SK-N-SH treated with all-trans-retinoic acid at 6 μM for 48 hours (cell line): ENCODE measurements at regions not wholly inside any gene's neighbourhood (a gene's known extent, or its start where the extent isn't known, plus 50 kb on each side); places are given as distances from the start of the nearest gene placed in this dataset.

Source experiments
- ATAC-seq: fragments of 200-7000 bp; cut with Tn5 transposase; 3 replicates; pipeline ENCODE4 v1.9.1; 2020; ENCODE audit warnings: mild to moderate bottlenecking, moderate library complexity
- ARNTL ChIP-seq: fragments of 450-650 bp; formaldehyde crosslinking; IDR thresholded peaks from 2 replicates; pipeline ENCODE4 v1.5.0; 2020; ENCODE audit warnings: low read depth, mild to moderate bottlenecking, moderate library complexity, borderline replicate concordance
- BACH2 ChIP-seq: fragments of 250-450 bp; sonication (Bioruptor Pico); IDR thresholded peaks from 2 replicates; pipeline ENCODE4 v1.9.0; 2021; ENCODE audit warnings: mild to moderate bottlenecking, borderline replicate concordance
- CSDC2 ChIP-seq: fragments of 250-450 bp; sonication (Bioruptor Pico); IDR thresholded peaks from 2 replicates; pipeline ENCODE4 v1.5.0; 2020; ENCODE audit warnings: mild to moderate bottlenecking, moderate library complexity
- ESRRG ChIP-seq: fragments of 250-450 bp; sonication (Bioruptor Pico); IDR thresholded peaks from 2 replicates; pipeline ENCODE4 v1.6.1; 2021; ENCODE audit warnings: mild to moderate bottlenecking
- GLIS3 ChIP-seq: fragments of 250-450 bp; sonication (Bioruptor Pico); IDR thresholded peaks from 2 replicates; pipeline ENCODE4 v1.5.0; 2020; ENCODE audit warnings: mild to moderate bottlenecking, moderate library complexity
- ISL1 ChIP-seq: fragments of 250-450 bp; sonication (Bioruptor Pico); IDR thresholded peaks from 2 replicates; pipeline ENCODE4 v2.1.2; 2022; ENCODE audit warnings: mild to moderate bottlenecking, moderate library complexity
- OSR1 ChIP-seq: fragments of 250-450 bp; sonication (Bioruptor Pico); IDR thresholded peaks from 2 replicates; pipeline ENCODE4 v1.8.0; 2022; ENCODE audit warnings: moderate library complexity, mild to moderate bottlenecking, inconsistent platforms
- PPARA ChIP-seq: fragments of 250-450 bp; sonication (Bioruptor Pico); IDR thresholded peaks from 2 replicates; pipeline ENCODE4 v1.5.0; 2020; ENCODE audit warnings: mild to moderate bottlenecking, borderline replicate concordance
- RARB ChIP-seq: fragments of 250-450 bp; sonication (Bioruptor Pico); IDR thresholded peaks from 2 replicates; pipeline ENCODE4 v1.8.0; 2021; ENCODE audit warnings: mild to moderate bottlenecking, moderate library complexity
- SNAI2 ChIP-seq: fragments of 250-450 bp; sonication (Bioruptor Pico); IDR thresholded peaks from 2 replicates; pipeline ENCODE4 v1.5.0; 2020; ENCODE audit warnings: mild to moderate bottlenecking, moderate library complexity
- TCF4 ChIP-seq: fragments of 250-450 bp; sonication (Bioruptor Pico); IDR thresholded peaks from 2 replicates; pipeline ENCODE4 v1.8.0; 2021; ENCODE audit warnings: mild to moderate bottlenecking, moderate library complexity, borderline replicate concordance
- TOX ChIP-seq: fragments of 250-450 bp; sonication (Bioruptor Pico); IDR thresholded peaks from 2 replicates; pipeline ENCODE4 v1.8.0; 2021; ENCODE audit warnings: mild to moderate bottlenecking, moderate library complexity, borderline replicate concordance
- ZC3H10 ChIP-seq: fragments of 250-450 bp; sonication (Bioruptor Pico); IDR thresholded peaks from 2 replicates; pipeline ENCODE4 v1.5.1; 2021; ENCODE audit warnings: mild to moderate bottlenecking, moderate library complexity
- ZFP3 ChIP-seq: fragments of 250-450 bp; sonication (Bioruptor Pico); IDR thresholded peaks from 2 replicates; pipeline ENCODE4 v1.5.0; 2020; ENCODE audit warnings: mild to moderate bottlenecking, moderate library complexity
- ZFP30 ChIP-seq: fragments of 450-650 bp; formaldehyde crosslinking; IDR thresholded peaks from 2 replicates; pipeline ENCODE4 v1.5.0; 2022; ENCODE audit warnings: mild to moderate bottlenecking, moderate library complexity
- ZNF565 ChIP-seq: fragments of 450-650 bp; formaldehyde crosslinking; conservative IDR thresholded peaks from 2 replicates; pipeline ENCODE4 v1.5.0; 2020; ENCODE audit warnings: low read depth, mild to moderate bottlenecking, moderate library complexity
- ZNF70 ChIP-seq: fragments of 450-650 bp; formaldehyde crosslinking; IDR thresholded peaks from 2 replicates; pipeline ENCODE4 v1.5.0; 2020; ENCODE audit warnings: mild to moderate bottlenecking, moderate library complexity
- ZNF8 ChIP-seq: fragments of 450-650 bp; formaldehyde crosslinking; IDR thresholded peaks from 2 replicates; pipeline ENCODE4 v1.5.0; 2020; ENCODE audit warnings: mild to moderate bottlenecking, moderate library complexity
- TF ChIP-seq, protein P1 (sequence below): fragments of 250-450 bp; sonication (Bioruptor Pico); IDR thresholded peaks from 2 replicates; pipeline ENCODE4 v1.8.0; 2021; ENCODE audit warnings: low read depth, mild to moderate bottlenecking, moderate library complexity, borderline replicate concordance
- TF ChIP-seq, protein P2 (sequence below): fragments of 250-450 bp; sonication (Bioruptor Pico); IDR thresholded peaks from 2 replicates; pipeline ENCODE4 v1.5.1; 2020; ENCODE audit warnings: low read depth, mild to moderate bottlenecking, moderate library complexity
- TF ChIP-seq, protein P3 (sequence below): fragments of 250-450 bp; sonication (Bioruptor Pico); IDR thresholded peaks from 2 replicates; pipeline ENCODE4 v1.5.1; 2021; ENCODE audit warnings: mild to moderate bottlenecking, moderate library complexity
- TF ChIP-seq, protein P4 (sequence below): fragments of 250-450 bp; sonication (Bioruptor Pico); IDR thresholded peaks from 2 replicates; pipeline ENCODE4 v1.8.0; 2020; ENCODE audit warnings: mild to moderate bottlenecking, moderate library complexity, borderline replicate concordance
- TF ChIP-seq, protein P5 (sequence below): fragments of 250-450 bp; sonication (Bioruptor Pico); IDR thresholded peaks from 2 replicates; pipeline ENCODE4 v1.5.0; 2020; ENCODE audit warnings: mild to moderate bottlenecking, moderate library complexity

DNA sequence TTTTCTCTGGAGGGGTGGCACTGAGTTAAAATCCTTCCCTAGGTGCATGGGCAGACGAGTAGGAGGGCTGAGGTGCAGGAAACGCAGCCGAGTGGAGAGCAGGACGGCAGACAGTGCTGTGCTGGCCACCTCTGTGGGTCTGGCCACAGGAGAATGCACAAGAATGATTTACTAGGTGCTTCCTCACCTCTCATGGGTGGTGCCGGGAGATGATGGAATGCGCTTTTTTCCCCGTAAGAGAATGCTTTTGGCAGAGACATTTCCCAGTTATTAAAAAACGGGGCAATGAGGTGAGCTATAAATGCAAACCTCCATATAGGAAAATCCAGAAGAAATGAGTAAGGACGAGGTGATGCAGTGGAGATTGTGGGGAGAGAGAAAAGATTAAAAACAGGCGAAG lies 86.1 kb downstream of the ADAMTS15 start:
- TF ChIP-seq, protein P1, sequence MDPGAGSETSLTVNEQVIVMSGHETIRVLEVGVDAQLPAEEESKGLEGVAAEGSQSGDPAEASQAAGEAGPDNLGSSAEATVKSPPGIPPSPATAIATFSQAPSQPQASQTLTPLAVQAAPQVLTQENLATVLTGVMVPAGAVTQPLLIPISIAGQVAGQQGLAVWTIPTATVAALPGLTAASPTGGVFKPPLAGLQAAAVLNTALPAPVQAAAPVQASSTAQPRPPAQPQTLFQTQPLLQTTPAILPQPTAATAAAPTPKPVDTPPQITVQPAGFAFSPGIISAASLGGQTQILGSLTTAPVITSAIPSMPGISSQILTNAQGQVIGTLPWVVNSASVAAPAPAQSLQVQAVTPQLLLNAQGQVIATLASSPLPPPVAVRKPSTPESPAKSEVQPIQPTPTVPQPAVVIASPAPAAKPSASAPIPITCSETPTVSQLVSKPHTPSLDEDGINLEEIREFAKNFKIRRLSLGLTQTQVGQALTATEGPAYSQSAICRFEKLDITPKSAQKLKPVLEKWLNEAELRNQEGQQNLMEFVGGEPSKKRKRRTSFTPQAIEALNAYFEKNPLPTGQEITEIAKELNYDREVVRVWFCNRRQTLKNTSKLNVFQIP (CRISPR knock-in tag), result no peak
- no peak for TF ChIP-seq SNAI2
- no peak for TF ChIP-seq ZNF8 (CRISPR knock-in tag)
- no peak for TF ChIP-seq ISL1 (CRISPR knock-in tag)
- no peak for TF ChIP-seq ZNF565 (CRISPR knock-in tag)
- TF ChIP-seq PPARA (CRISPR knock-in tag), result no peak
- TF ChIP-seq ARNTL (CRISPR knock-in tag), result no peak
- TF ChIP-seq, protein P2, sequence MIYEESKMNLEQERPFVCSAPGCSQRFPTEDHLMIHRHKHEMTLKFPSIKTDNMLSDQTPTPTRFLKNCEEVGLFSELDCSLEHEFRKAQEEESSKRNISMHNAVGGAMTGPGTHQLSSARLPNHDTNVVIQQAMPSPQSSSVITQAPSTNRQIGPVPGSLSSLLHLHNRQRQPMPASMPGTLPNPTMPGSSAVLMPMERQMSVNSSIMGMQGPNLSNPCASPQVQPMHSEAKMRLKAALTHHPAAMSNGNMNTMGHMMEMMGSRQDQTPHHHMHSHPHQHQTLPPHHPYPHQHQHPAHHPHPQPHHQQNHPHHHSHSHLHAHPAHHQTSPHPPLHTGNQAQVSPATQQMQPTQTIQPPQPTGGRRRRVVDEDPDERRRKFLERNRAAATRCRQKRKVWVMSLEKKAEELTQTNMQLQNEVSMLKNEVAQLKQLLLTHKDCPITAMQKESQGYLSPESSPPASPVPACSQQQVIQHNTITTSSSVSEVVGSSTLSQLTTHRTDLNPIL (CRISPR knock-in tag), result no peak
- TF ChIP-seq GLIS3, result no peak
- no peak for TF ChIP-seq TOX
- TF ChIP-seq, protein P3, sequence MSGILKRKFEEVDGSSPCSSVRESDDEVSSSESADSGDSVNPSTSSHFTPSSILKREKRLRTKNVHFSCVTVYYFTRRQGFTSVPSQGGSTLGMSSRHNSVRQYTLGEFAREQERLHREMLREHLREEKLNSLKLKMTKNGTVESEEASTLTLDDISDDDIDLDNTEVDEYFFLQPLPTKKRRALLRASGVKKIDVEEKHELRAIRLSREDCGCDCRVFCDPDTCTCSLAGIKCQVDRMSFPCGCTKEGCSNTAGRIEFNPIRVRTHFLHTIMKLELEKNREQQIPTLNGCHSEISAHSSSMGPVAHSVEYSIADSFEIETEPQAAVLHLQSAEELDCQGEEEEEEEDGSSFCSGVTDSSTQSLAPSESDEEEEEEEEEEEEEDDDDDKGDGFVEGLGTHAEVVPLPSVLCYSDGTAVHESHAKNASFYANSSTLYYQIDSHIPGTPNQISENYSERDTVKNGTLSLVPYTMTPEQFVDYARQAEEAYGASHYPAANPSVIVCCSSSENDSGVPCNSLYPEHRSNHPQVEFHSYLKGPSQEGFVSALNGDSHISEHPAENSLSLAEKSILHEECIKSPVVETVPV (CRISPR knock-in tag), result no peak
- TF ChIP-seq ZFP30 (CRISPR knock-in tag), result no peak
- TF ChIP-seq ZNF70 (CRISPR knock-in tag), result no peak
- TF ChIP-seq ESRRG (CRISPR knock-in tag), result no peak
- TF ChIP-seq, protein P4, sequence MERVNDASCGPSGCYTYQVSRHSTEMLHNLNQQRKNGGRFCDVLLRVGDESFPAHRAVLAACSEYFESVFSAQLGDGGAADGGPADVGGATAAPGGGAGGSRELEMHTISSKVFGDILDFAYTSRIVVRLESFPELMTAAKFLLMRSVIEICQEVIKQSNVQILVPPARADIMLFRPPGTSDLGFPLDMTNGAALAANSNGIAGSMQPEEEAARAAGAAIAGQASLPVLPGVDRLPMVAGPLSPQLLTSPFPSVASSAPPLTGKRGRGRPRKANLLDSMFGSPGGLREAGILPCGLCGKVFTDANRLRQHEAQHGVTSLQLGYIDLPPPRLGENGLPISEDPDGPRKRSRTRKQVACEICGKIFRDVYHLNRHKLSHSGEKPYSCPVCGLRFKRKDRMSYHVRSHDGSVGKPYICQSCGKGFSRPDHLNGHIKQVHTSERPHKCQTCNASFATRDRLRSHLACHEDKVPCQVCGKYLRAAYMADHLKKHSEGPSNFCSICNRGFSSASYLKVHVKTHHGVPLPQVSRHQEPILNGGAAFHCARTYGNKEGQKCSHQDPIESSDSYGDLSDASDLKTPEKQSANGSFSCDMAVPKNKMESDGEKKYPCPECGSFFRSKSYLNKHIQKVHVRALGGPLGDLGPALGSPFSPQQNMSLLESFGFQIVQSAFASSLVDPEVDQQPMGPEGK (CRISPR knock-in tag), result no peak
- TF ChIP-seq, all 23 proteins: peak for 0
- no peak for ATAC-seq

DNA sequence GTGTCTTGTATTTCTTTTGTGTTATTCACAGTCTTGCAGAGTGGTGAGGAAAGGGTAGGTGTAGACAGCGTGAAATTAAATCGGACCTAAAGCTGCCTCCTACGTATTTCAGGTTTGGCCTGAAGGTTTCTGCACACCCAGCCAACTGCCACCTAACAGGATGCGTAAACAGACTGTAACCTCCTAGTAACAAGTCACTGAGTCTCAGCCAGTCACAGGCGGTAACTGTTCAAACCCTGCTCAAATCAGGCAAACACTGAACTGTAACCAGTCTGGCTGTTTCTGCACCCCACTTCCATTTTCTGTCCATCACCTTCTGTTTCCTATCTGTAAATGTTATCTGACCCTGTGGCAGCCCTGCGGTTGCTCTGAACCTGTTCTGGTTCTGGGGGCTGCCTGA lies 87.1 kb downstream of the ADAMTS15 start:
- no peak for TF ChIP-seq ZC3H10 (CRISPR knock-in tag)
- TF ChIP-seq, protein P4 (CRISPR knock-in tag), result no peak
- TF ChIP-seq, protein P5, sequence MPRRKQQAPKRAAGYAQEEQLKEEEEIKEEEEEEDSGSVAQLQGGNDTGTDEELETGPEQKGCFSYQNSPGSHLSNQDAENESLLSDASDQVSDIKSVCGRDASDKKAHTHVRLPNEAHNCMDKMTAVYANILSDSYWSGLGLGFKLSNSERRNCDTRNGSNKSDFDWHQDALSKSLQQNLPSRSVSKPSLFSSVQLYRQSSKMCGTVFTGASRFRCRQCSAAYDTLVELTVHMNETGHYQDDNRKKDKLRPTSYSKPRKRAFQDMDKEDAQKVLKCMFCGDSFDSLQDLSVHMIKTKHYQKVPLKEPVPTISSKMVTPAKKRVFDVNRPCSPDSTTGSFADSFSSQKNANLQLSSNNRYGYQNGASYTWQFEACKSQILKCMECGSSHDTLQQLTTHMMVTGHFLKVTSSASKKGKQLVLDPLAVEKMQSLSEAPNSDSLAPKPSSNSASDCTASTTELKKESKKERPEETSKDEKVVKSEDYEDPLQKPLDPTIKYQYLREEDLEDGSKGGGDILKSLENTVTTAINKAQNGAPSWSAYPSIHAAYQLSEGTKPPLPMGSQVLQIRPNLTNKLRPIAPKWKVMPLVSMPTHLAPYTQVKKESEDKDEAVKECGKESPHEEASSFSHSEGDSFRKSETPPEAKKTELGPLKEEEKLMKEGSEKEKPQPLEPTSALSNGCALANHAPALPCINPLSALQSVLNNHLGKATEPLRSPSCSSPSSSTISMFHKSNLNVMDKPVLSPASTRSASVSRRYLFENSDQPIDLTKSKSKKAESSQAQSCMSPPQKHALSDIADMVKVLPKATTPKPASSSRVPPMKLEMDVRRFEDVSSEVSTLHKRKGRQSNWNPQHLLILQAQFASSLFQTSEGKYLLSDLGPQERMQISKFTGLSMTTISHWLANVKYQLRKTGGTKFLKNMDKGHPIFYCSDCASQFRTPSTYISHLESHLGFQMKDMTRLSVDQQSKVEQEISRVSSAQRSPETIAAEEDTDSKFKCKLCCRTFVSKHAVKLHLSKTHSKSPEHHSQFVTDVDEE (CRISPR knock-in tag), result no peak
- TF ChIP-seq OSR1, result no peak
- no peak for TF ChIP-seq ESRRG (CRISPR knock-in tag)
- no peak for TF ChIP-seq TCF4
- no peak for TF ChIP-seq CSDC2 (CRISPR knock-in tag)
- no peak for TF ChIP-seq RARB (CRISPR knock-in tag)
- no peak for TF ChIP-seq ZNF565 (CRISPR knock-in tag)
- TF ChIP-seq, protein P2 (CRISPR knock-in tag), result no peak
- no peak for TF ChIP-seq ZNF70 (CRISPR knock-in tag)
- no peak for TF ChIP-seq TOX
- TF ChIP-seq BACH2, result no peak
- TF ChIP-seq ZFP3, result no peak
- no peak for TF ChIP-seq GLIS3
- no peak for TF ChIP-seq ZNF8 (CRISPR knock-in tag)
- no peak for TF ChIP-seq ISL1 (CRISPR knock-in tag)
- TF ChIP-seq SNAI2, result no peak
- TF ChIP-seq ZFP30 (CRISPR knock-in tag), result no peak
- TF ChIP-seq, protein P3 (CRISPR knock-in tag), result no peak
- no peak for ATAC-seq
